GM19463 (cell line): ENCODE measurements at regions not wholly inside any gene's neighbourhood (a gene's known extent, or its start where the extent isn't known, plus 50 kb on each side); places are given as distances from the start of the nearest gene placed in this dataset.

Source experiments
- ATAC-seq: cut with Tn5 transposase; IDR thresholded peaks from one replicate; pipeline ENCODE4 v1.9.1; 2021; ENCODE audit warnings: mild to moderate bottlenecking, moderate library complexity; ENCODE audit not compliant: unreplicated experiment

GRCh38 chrX:40171513-40172400 is 74.0 kb upstream of the BCOR start:
- ATAC-seq: no peak

GRCh38 chrX:40170830-40171512 is 73.2 kb upstream of the BCOR start:
- no peak for ATAC-seq

GRCh38 chrX:40169193-40170101 is 71.7 kb upstream of the BCOR start:
- ATAC-seq: peak; percentile 42

GRCh38 chrX:40168480-40169011 is 70.8 kb upstream of the BCOR start:
- ATAC-seq: no peak

GRCh38 chrX:40167850-40168479 is 70.2 kb upstream of the BCOR start:
- no peak for ATAC-seq

- no peak for ATAC-seq
These were observed 69.6 kb upstream of the BCOR start for GRCh38 chrX:40167233-40167849.

- ATAC-seq: no peak
These were observed 68.8 kb upstream of the BCOR start for GRCh38 chrX:40166582-40166981.

- no peak for ATAC-seq
These were observed 68.1 kb upstream of the BCOR start for GRCh38 chrX:40165861-40166260.

- no peak for ATAC-seq
These were observed 67.4 kb upstream of the BCOR start for GRCh38 chrX:40165206-40165605.

- no peak for ATAC-seq
These were observed 67.0 kb upstream of the BCOR start for GRCh38 chrX:40164751-40165150.

- ATAC-seq: no peak
These were observed 60.4 kb upstream of the BCOR start for GRCh38 chrX:40158036-40158706.

- ATAC-seq: no peak
These were observed 59.7 kb upstream of the BCOR start for GRCh38 chrX:40157228-40158035.

- ATAC-seq: no peak
These were observed 58.9 kb upstream of the BCOR start for GRCh38 chrX:40156470-40157227.

- no peak for ATAC-seq
These were observed 58.1 kb upstream of the BCOR start for GRCh38 chrX:40155589-40156469.

- ATAC-seq: no peak
These were observed 57.3 kb upstream of the BCOR start for GRCh38 chrX:40154853-40155588.

- ATAC-seq: no peak
These were observed 56.6 kb upstream of the BCOR start for GRCh38 chrX:40154250-40154852.
